OCI-LY3 (cell line): ENCODE measurements at regions not wholly inside any gene's neighbourhood (a gene's known extent, or its start where the extent isn't known, plus 50 kb on each side); places are given as distances from the start of the nearest gene placed in this dataset.

Source experiments
- CTCF ChIP-seq: fragments of 200-600, 300-600 bp; sonication (generic); IDR thresholded peaks from 2 replicates; pipeline ENCODE4 v1.5.1; 2014; ENCODE audit warnings: antibody characterized with exemption, low read length, low read depth
- EZH2phosphoT487 ChIP-seq: fragments of 200-600 bp; shearing (Covaris generic); IDR thresholded peaks from 2 replicates; pipeline ENCODE4 v1.6.1; 2018; ENCODE audit warnings: antibody characterized with exemption, mixed run types, low read depth

DNA sequence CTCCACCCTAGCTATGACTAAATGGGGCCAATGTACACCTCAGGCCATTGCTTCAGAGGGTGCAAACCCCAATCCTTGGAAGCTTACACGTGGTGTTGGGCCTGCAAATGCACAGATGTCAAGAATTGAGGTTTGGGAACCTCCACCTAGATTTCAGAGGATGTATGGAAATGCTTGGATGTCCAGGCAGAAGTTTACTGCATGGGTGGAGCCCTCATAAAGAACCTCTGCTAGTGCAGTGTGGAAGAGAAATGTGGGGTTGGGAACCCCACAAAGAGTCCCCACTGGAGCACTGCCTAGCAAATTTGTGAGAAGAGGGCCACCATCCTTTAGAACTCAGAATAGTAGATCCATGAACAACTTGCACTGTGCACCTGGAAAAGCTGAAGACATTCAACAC, 284.1 kb downstream of the ANTXR2 start:
- TF ChIP-seq CTCF (no peak), EZH2phosphoT487 (no peak)
